NCI-H1436 (cell line): ENCODE measurements at regions not wholly inside any gene's neighbourhood (a gene's known extent, or its start where the extent isn't known, plus 50 kb on each side); places are given as distances from the start of the nearest gene placed in this dataset.
"Not testable (repeated sequence)": the region's sequence is repeated elsewhere in the genome, so short reads cannot be mapped to it uniquely, and the experiment has no call there.

Experiments used
- DNase-seq: peaks from one replicate; lab custom pipeline; 2025; lab: John Stamatoyannopoulos, UW

DNA sequence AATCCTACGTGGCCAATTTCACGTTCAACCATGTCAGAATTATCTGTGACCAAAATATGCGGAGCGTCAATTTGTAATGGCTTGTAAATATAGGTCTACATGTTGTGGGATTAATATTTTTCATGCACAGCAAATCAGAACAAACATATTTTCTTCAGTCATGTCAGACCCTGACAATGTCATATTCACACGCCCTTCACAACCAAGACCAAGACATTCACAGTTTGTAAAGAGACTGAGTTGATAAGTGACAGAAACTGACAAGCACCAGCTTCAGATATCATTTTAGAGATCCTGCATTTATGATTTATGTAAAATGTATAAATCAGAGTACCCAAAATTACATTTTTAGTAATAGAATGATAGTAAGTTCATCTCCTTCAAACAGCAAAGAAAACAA is 57.3 kb upstream of the NOVA1 start:
- no peak for DNase-seq

DNA sequence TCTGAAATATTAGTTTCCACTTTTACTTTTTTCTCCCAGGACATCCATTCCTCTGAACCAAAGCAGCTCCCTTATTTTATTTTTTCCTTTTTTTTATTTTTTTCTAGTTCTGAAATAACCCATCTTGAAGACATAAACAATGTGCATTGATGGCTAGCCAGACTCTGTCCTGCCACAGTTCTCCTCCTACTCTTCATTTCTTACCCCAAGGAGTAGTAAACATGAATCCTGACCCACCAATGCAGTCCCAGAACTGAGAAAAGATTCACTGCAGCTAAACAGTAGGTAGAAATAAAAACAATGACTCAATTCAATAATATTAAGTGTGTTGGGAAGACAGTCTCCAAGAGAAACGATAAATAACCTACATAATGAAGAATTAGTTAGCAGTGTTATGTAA is 65.7 kb upstream of the NOVA1 start:
- no peak for DNase-seq

DNA sequence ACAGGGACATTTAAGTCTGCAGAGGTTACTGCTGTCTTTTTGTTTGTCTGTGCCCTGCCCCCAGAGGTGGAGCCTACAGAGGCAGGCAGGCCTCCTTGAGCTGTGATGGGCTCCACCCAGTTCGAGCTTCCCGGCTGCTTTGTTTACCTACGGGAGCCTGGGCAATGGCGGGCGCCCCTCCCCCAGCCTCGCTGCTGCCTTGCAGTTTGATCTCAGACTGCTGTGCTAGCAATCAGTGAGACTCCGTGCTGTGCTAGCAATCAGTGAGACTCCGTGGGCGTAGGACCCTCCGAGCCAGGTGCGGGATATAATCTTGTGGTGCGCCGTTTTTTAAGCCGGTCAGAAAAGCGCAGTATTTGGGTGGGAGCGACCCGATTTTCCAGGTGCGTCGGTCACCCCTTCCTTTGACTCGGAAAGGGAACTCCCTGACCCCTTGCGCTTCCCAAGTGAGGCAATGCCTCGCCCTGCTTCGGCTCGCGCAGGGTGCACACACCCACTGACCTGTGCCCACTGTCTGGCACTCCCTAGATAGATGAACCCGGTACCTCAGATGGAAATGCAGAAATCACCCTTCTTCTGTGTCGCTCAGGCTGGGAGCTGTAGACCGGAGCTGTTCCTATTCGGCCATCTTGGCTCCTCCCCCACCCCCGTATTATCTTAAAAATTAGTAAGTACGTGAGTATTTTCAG is 81.0 kb upstream of the NOVA1 start:
- DNase-seq: not testable (repeated sequence)

DNA sequence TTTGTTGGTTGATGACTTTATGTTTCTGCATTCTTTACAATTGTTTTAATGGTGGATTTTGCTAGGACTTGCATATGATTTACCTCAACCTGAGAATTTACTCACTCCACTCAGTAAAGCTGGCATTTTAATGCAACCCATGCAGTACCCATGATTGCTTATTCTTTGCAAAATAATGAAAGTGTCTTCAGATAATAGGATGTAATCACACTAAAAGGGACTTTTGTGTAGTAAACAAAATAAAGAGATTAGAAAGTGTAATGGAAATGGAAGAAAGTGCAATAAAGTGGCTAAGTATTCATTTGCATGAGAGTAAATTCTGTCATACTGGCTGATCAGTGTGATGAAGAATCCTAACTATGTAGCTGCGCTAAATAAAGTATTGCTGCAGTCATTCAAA is 87.6 kb upstream of the NOVA1 start:
- no peak for DNase-seq

DNA sequence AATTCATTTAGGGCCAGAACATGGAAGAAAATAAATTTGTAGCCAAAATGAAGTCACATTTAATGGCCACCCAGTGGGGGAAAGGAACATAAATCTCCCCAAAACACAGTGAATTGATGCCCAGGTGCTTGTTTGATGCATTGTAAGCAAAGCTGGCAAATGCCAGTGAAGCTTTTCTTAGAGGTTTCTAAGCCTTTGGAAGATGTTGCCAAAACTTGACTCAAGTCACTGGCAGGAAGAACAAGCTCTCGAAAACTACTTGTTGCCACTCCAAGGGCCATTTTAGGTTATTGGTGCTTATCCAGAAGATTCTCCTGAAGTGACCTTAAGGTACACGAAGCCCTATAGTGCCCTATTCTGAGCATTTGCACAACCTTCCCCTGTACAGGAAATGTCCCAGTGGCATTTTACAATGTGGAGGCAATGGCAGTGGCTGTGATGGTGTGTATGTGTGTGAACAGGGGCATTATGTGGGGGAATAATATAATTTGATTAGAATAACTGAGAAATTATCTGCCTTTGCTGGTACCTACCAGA is 89.5 kb upstream of the NOVA1 start:
- DNase-seq: no peak

DNA sequence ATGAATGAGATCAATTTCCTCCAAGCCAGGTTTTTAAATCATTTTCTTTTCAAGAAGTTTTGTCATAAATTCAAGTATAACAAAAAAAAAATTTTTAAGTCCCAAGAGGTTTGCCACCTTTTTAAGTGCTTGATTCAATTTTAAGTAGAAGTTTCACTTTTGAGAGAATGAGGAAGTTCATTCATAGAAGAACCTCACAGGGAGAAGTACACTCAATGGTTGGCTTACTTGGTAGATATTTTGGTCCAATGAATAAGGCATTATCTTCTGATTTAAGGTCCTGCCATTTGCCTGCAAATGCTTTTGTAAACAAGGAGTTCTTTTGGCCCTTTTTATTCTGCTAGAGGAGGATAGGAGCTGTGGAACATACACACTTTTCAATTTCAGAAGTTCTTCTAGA is 96.7 kb upstream of the NOVA1 start:
- no peak for DNase-seq

DNA sequence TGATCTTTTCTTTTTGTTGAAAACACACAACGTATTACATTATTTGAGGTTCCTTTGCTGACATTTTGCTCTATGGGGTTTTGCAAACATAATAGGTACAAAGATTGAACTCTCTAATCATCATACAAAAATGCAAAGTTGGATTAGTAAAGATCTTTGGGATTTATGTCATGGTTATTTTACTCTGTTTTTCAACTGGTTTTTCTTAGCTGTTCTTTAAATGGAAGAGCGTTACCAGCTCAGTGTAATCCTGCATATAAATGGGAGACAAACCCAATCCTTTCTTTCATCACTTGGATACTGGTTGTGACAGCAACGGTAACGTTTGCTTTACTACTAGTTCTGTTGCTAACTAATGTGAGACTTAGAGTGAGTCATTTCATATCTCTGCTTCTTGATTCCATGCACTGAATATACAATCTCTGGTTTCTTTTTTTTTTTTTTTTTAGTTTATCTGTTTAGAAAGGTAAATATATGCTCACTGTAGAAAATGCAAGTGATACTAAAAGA is 104.9 kb upstream of the NOVA1 start:
- DNase-seq: no peak

DNA sequence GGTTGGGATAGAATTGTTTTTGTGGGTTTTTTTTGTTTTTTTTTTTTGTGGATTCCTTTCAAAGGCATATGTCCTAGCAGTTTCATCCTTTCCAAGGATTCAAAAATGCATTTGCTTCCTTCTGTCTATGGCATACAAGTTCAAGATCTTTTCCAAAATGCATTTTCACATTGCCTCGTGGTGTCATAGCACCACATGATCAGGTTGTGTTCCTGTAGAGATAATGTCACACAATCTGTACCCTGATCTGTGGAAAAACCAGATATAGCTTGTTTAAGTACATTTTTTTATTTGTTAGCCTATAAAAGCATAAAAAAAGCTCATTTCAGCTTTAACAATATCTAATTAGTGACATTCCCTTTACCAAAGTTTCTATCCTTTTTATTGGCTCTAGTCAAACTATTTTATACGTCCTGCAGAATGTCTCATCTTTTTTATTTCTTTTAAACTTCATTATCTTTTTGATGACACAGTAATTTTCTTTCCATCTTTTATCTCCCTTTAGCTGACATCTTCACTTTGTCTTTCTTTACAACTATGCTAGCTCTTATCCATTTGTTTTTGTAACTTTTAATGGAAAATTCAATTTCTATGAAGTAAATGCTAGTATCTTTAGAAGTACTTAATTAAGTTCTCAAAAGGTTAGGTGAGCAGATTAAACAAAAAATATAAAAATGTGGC is 106.0 kb upstream of the NOVA1 start:
- DNase-seq: no peak

DNA sequence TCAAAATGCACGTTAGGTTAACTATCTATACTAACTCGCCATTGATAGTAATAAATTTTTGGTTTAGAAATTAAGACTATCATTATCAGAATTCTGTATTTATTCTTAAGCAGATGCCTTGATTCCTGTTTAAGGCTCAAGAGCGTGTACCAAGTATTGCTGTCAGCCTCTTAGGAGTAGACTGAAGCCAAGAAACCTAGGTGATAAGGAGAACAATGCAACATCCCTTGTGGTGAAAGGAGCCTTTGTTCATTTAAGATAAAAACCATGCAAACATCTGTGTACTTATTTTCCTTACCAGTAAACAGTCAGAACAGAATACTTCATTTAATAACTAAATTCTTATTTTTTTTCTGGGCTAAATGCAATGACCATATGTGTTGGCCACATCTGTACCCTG is 109.4 kb upstream of the NOVA1 start:
- no peak for DNase-seq

DNA sequence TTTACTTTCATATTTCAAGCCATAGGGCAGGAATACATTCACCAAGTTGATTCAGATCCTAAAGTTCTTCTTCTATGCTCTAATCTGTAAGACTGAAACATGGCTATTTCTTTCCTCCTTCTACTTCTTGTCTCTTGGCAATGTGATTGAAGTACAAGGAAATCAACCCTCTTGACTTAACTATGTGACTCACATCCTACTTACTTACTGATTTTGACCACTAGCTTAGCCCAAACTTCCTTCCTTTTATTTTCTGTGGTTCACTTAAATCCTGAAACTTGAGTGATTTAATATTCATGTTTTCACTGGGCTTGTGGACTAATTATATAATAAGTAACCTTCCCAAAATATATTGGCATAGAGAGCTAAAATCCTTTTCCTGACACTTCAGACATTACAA is 111.2 kb upstream of the NOVA1 start:
- DNase-seq: no peak

DNA sequence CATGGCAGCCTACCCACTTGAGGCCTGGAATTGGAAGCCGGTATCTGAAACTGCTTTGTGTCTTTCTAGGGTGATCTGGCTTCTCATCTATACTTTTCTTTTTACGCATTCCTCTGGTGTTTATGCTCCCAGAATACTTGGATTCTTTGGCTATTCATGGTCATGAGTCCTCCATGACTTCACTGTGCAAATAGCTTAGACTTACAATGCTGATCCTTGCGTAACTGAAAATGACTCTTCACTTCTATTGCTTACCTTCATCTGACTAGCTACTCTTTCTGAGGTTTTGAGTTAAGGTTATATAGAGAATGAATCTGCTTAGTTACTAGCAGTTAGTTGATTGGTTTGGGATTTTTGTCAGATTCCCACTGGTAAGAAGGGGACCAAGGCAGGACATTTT is 121.7 kb upstream of the NOVA1 start:
- DNase-seq: no peak

DNA sequence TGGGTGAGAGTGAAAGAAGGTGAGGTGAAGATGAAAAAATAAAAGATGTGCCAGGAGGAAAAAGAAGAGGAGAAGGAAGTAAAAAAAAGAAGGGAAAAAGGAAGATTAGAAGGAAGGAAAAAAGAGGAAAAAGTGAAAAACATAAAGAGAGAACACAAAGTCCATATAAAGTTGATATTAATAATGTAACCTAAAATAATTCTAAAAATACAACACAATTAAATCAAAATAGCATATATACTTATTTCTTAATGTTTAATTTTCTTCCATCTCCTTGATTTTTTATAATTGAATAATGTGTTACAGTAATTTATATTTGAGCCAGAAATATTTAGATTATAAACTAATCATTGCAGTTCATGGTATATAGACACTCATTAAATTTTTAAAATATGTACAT is 124.4 kb upstream of the NOVA1 start:
- DNase-seq: no peak

DNA sequence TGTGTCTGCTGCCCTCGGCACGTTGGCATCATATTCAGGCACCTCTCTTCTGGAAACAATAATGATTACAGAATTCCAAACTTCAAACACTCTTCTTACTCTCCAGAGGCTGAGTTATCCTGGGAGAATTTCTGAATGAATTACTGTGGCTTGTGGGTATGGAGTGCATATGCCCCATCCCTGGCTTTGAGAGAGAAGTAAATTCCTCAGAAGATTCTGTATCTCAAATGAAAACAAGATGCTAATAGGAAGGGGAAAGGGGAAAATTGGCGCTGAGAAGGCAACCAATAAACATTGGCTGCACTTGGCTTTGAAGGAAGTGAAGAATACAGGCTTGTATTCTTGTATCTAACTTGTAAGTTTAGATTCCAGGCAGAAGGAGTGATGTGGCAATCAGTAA is 132.0 kb upstream of the NOVA1 start:
- DNase-seq: no peak

DNA sequence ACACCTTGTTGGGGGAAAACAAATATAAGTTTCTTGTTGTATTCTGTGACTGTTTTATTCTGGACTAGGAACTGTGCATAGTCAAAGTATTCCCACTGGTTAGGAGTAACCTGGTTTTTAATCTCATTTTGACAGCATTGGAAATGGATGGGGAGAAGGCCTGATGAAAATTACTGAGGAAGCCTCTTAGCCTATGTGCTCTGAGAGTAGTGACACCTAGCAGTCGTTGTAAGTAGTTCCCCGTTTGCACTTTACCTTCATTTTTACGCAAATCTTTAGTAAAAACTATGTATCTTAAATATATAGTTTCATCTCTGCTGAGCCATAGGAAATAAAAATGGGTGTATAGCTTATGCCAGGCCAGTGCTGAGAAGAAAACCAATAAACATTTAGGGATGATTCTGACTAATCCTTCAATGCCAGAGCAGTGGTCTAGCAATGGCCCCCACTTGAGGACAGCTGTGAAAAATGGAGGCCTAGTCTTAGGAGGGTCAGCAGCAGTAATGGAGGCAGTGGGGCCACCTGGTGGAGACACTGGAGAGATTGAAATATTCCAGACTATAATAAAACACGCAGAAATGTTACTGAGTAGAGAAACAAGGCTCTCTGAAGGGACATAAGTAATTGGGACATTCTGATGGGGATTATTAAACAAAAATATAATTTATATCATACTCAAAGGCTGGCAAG is 133.2 kb upstream of the NOVA1 start:
- no peak for DNase-seq

DNA sequence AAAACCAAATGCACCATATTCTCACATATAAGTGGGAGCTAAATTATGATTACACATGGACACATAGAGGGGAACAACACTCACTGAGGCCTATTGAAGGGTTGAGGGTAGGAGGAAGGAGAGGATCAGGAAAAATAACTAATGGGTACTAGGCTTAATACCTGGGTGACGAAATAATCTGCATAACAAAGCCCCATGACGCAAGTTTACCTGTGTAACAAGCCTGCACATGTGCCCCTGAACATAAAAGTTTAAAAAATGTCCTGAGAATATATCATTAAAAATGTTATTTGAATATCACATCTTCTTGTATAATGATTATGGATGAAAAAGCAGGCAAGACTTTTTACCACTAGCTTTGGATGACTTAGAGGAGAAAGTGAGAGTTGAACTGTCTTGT is 138.0 kb upstream of the NOVA1 start:
- DNase-seq: no peak

DNA sequence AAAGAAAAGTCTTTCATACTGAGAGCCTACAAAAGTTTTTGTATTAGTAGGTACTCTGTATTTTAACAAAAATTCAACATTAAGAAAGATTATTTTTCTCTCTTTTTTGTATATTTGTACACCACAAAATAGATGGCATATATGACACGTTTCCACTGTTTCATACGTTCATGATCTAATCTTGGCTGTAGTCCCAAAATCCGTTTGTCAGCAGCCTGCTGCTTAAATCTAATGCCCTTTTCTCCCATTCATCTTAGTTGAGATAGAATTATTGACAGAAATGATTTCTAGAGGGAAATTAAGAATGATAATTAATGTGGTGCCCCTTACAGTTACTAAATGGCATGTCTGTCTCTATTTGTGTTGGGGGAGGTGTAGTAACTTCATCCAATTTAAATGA is 140.7 kb upstream of the NOVA1 start:
- no peak for DNase-seq

DNA sequence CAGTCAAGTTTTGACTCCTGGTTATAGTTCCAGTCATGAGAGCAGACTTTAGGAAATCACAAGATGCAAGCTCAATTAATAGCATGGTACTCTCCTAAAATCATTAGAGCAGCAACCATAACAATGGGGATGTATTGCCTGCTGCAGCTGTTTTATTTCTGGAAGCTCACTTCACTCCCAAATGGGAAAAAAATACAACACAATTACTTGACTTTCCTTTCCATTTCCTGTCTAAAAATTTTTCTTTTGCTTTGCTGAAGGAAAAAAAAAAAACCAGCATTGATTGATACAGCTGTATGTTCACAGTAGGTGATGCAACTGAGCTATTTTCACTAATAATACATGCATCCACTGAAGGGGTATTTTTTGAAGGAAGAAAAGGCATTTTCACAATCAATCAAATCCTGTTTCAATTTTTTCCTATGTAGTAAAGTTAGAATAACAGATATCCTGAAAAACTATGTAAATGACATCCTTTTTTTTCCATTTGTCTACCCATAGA is 143.9 kb upstream of the NOVA1 start:
- no peak for DNase-seq

DNA sequence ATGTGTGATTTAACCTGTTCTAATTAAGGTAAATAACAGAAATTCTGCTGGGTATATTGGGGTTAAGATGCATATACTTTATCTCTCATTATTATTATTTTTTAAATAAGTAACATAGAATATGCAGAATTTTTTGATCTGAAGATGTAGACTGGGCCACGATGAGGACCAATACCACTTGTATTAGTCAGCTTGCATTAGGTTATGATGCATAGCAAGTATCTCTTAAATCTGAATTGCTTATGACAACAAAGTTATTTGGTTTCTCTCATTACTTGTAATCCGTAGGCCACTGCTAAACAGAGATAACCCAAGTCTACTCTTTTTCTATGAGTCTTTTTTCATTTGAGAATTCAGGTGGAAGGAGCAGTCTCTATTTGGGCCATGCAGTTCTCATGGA is 145.5 kb upstream of the NOVA1 start:
- no peak for DNase-seq

DNA sequence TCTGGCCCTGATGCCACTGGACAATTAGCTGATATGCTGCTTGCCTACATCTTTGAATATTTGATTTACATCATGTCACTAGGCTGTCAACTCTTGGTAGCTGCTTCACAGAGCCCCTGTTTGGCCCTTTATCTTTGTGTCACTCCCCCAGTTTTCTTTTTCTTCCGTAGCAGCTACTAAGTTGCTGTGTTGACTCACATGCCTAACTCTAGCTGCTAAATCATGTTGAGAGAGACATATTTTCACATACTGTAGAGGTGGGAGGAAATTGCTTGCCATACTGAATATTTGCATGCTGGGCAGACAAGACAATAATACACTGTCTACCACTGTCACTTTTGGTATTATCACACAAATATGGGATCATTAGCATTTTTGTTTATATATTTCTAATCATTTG is 147.1 kb upstream of the NOVA1 start:
- no peak for DNase-seq

DNA sequence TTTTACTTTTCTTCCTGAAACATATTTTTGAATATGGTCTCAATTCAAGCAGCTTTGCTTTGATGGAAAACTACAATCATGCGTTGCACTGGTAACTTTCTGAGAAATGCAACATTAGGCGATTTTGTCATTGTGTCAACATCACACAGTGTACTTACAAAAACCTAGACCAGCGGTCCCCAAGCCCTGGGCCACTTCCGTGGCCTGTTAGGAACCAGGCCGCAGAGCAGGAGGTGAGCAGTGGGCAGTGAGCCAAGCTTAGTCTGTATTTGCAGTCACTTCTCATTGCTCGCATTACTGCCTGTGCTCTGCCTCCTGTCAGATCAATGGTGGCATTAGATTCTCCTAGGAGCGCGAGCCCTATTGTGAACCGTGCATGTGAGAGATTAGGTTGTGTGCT is 163.7 kb upstream of the NOVA1 start:
- DNase-seq: no peak

DNA sequence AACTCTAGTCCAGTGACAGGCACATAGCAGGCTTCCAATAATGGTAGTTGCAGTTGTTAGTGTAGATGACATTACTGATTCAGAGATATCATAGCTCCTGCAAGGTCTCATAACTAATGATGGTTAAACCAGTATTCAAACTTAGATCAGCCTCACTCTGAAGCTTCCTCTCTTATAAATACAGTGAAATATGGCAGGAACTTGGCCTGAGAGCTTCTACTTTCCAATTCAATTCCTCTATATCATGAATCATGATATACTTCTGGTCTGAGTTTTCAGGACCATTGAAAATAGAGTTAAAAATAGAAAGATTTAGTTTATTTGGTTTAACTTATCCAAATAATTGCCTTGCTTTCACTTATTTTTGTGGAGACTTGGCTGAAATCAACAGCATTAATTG is 167.5 kb upstream of the NOVA1 start:
- no peak for DNase-seq

DNA sequence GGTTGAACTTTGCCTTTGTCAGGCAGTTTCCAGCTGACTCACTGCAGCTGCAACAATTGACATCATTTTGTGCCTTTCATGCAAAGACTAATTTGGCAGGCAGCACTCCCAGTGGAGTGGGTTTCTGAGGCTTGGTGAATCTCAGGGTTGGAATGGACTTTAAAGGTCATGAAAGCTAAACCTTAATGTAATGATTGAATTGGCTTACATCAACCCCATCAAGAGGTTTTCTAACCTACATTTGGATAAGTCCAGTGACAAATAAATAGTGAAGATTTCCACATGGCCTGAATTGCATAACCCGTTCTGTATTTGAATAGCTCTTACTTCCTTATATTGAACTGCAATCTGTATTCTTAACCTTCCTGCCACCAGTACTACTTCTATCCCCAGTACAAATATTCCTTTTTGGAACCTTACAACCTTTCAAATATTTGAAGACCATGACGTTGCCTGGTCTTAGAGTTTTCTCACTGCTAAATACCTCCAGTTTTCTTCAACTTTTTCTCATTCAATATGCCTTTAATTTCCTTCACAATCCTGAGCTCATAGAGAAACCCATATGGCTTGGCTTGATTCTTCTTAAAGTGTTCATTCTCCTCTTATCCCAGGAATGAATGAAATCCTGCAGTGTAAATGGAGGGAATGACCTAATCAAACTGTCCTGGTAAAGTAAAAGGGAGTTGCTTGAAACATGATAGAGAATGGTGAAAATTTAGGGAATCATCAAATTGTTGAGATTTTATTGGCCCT is 168.1 kb upstream of the NOVA1 start:
- DNase-seq: no peak
